ENCODE measurements at regions not wholly inside any gene's neighbourhood (a gene's known extent, or its start where the extent isn't known, plus 50 kb on each side); places are given as distances from the start of the nearest gene placed in this dataset.

- no peak overlapping the region for H3K27ac ChIP-seq (ENCODE audit: extremely low read length, insufficient read depth, low read length)
- no peak overlapping the region for H3K4me3 ChIP-seq (replicated peaks in 1 of 3; ENCODE audit: insufficient read depth in 1 of 3, low read depth in 2 of 3, low read length in 3 of 3)
- TF ChIP-seq ZSCAN25 (CRISPR knock-in tag; IDR thresholded peaks at IDR 0.05) (no peak), NFKBIZ (CRISPR knock-in tag; IDR thresholded peaks at IDR 0.05) (no peak), ZBTB46 (CRISPR knock-in tag; IDR thresholded peaks at IDR 0.05; ENCODE audit: borderline replicate concordance) (no peak), ZNF770 (CRISPR knock-in tag; IDR thresholded peaks at IDR 0.05) (no peak), IRF1 (CRISPR knock-in tag; IDR thresholded peaks at IDR 0.05; ENCODE audit: low read depth) (no peak), SOX6 (IDR thresholded peaks at IDR 0.05) (no peak), SOX6 (CRISPR knock-in tag; IDR thresholded peaks at IDR 0.05) (no peak), NAIF1 (CRISPR knock-in tag; IDR thresholded peaks at IDR 0.05; ENCODE audit: borderline replicate concordance) (no peak), FOXJ3 (CRISPR knock-in tag; IDR thresholded peaks at IDR 0.05; ENCODE audit: borderline replicate concordance) (no peak), U2AF1 (optimal IDR thresholded peaks at IDR 0.05; ENCODE audit: low read depth, low read length) (no peak), U2AF2 (IDR thresholded peaks at IDR 0.05; ENCODE audit: low read depth, low read length) (no peak), RARG (CRISPR knock-in tag; IDR thresholded peaks at IDR 0.05; ENCODE audit: low read depth) (no peak), TAF1 (CRISPR knock-in tag; IDR thresholded peaks at IDR 0.05) (no peak), ZNF180 (CRISPR knock-in tag; IDR thresholded peaks at IDR 0.05; ENCODE audit: borderline replicate concordance, low read depth) (no peak), MXD3 (CRISPR knock-in tag; IDR thresholded peaks at IDR 0.05) (no peak)
- 78% methylated on average over 2 of the region's 2 CpGs for WGBS (ENCODE audit: low lambda C conversion rate)
- H3K4me2 ChIP-seq (ENCODE audit: low read depth, low read length): no peak overlapping the region
- BruUV-seq (replicated peaks): no TSS peak
- no peaks in the 10 kb centered on the region for H3K79me2 ChIP-seq (ENCODE audit: insufficient read depth, low read length)
- ChIA-PET CTCF (ENCODE audit: low intra/inter-chr PET ratio, low total read pairs) (no interaction called here), POLR2A (no interaction called here)
- in situ Hi-C loops (cut with HindIII; ENCODE audit: extremely low pct_ligation_motif_present, low pct_unique_long_range_greater_than_20kb) (no loop called here), intact Hi-C loops (cut with micrococcal nuclease; ENCODE audit: unreplicated experiment) (no loop called here)
- no peaks in the 10 kb centered on the region for H3K9me3 ChIP-seq (ENCODE audit: low read length)
- H3K9ac ChIP-seq (ENCODE audit: insufficient read depth, low read depth, low read length): no peak overlapping the region
- peaks cover 37% of the 10 kb centered on the region for H3K4me1 ChIP-seq (ENCODE audit: insufficient read depth, low read length)
- DNase-seq (ENCODE audit: low spot score) (no peak), FAIRE-seq (no peak), ATAC-seq (no peak)
- no peaks in the 10 kb centered on the region for H3K36me3 ChIP-seq (replicated peaks in 1 of 2; ENCODE audit: control insufficient read depth in 1 of 2, insufficient read depth in 2 of 2, low read length in 2 of 2)
- no peaks in the 10 kb centered on the region for H3K27me3 ChIP-seq (ENCODE audit: control insufficient read depth in 1 of 2, insufficient read depth in 2 of 2, low read length in 2 of 2)
- H2AFZ ChIP-seq (ENCODE audit: low read length): no peak overlapping the region
- H4K20me1 ChIP-seq (ENCODE audit: insufficient read depth, low read length): peaks cover 4% of the 10 kb centered on the region; the same call in 1 of the 2 replicates
Observed at GRCh38 chr2:55105456-55105855, 55.2 kb upstream of the RTN4 start.

Data from HepG2 (cell line).